ENCODE measurements at regions not wholly inside any gene's neighbourhood (a gene's known extent, or its start where the extent isn't known, plus 50 kb on each side); places are given as distances from the start of the nearest gene placed in this dataset.
"Not testable (repeated sequence)": the region's sequence is repeated elsewhere in the genome, so short reads cannot be mapped to it uniquely, and the experiment has no call there.

DNA sequence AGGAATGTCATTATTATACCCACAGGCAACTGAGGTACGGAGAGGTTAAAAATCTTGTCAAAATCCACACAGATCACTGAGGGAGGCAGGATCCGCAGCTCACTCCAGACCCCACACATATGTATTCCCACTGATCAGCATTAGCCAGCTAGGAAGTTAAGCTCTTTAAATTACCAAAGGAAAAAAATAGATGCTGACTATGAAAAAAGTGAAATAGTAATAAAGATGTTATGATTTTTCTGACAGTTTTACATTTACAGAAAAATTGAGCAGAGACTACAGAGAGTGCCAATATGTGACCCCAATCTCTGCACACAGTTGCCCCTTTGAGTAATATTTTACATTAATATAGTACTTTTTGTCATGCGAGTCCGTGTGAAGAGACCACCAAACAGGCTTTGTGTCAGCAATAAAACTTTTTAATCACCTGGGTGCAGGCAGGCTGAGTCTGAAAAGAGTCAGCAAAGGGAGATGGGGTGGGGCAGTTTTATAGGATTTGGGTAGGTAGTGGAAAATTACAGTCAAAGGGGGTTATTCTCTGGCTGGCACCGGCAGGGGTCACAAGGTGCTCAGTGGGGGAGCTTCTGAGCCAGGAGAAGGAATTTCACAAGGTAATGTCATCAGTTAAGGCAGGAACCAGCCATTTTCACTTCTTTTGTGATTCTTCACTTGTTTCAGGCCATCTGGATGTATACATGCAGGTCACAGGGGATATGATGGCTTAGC, 61.9 kb upstream of the NAA35 start:
- TF ChIP-seq, protein P1, sequence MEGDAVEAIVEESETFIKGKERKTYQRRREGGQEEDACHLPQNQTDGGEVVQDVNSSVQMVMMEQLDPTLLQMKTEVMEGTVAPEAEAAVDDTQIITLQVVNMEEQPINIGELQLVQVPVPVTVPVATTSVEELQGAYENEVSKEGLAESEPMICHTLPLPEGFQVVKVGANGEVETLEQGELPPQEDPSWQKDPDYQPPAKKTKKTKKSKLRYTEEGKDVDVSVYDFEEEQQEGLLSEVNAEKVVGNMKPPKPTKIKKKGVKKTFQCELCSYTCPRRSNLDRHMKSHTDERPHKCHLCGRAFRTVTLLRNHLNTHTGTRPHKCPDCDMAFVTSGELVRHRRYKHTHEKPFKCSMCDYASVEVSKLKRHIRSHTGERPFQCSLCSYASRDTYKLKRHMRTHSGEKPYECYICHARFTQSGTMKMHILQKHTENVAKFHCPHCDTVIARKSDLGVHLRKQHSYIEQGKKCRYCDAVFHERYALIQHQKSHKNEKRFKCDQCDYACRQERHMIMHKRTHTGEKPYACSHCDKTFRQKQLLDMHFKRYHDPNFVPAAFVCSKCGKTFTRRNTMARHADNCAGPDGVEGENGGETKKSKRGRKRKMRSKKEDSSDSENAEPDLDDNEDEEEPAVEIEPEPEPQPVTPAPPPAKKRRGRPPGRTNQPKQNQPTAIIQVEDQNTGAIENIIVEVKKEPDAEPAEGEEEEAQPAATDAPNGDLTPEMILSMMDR (IDR thresholded peaks at IDR 0.05; ENCODE audit: insufficient read depth, low read length) = not testable (repeated sequence)
- TF ChIP-seq POLR2AphosphoS5, GABPA (IDR thresholded peaks at IDR 0.05; ENCODE audit: low read depth): not testable (repeated sequence)
- TF ChIP-seq, protein P2, sequence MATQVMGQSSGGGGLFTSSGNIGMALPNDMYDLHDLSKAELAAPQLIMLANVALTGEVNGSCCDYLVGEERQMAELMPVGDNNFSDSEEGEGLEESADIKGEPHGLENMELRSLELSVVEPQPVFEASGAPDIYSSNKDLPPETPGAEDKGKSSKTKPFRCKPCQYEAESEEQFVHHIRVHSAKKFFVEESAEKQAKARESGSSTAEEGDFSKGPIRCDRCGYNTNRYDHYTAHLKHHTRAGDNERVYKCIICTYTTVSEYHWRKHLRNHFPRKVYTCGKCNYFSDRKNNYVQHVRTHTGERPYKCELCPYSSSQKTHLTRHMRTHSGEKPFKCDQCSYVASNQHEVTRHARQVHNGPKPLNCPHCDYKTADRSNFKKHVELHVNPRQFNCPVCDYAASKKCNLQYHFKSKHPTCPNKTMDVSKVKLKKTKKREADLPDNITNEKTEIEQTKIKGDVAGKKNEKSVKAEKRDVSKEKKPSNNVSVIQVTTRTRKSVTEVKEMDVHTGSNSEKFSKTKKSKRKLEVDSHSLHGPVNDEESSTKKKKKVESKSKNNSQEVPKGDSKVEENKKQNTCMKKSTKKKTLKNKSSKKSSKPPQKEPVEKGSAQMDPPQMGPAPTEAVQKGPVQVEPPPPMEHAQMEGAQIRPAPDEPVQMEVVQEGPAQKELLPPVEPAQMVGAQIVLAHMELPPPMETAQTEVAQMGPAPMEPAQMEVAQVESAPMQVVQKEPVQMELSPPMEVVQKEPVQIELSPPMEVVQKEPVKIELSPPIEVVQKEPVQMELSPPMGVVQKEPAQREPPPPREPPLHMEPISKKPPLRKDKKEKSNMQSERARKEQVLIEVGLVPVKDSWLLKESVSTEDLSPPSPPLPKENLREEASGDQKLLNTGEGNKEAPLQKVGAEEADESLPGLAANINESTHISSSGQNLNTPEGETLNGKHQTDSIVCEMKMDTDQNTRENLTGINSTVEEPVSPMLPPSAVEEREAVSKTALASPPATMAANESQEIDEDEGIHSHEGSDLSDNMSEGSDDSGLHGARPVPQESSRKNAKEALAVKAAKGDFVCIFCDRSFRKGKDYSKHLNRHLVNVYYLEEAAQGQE (IDR thresholded peaks at IDR 0.05; ENCODE audit: insufficient replicate concordance, low read depth) = not testable (repeated sequence)

Data from HL-60 (cell line).